Mucosa of gallbladder (tissue), 1 donor: ENCODE measurements at regions not wholly inside any gene's neighbourhood (a gene's known extent, or its start where the extent isn't known, plus 50 kb on each side); places are given as distances from the start of the nearest gene placed in this dataset.
A peak's percentile ranks its signal among the peaks of the same experiment; 100 is the strongest.

Source experiments
- DNase-seq: peaks from one replicate; pipeline ENCODE4 v3.0.0-alpha.2; 2020; ENCODE audit warnings: low spot score
- donor health status: DM: no; HTN: no; CAD: no.

- DNase-seq, result no peak
Measured at GRCh38 chr6:6840831-6841291, 252.3 kb downstream of the LY86 start.

DNA sequence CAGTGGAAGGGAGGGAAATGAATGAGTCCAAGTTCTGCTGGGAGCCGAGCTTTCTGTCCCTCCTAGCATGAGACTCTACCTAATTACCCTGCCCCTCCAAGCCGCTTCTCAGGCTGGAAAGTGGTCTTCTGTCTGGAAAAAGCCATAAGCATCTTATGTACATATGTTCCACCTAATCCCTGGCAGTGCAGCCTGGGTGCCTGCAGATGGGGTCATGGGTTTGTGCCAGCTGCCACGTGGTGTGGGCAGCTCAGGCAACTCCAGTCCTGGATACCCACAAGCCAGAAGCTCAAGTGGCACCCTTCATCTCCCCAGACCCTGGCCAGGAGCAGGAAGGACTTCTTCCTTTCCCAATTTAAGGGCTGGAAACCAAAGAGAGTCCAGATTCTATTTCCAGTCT, 253.1 kb downstream of the LY86 start:
- no peak for DNase-seq

- DNase-seq, result no peak
Measured at GRCh38 chr6:6842291-6842690, 253.8 kb downstream of the LY86 start.

GRCh38 chr6:6843057-6843627, 254.6 kb downstream of the LY86 start:
- DNase-seq, result no peak

DNA sequence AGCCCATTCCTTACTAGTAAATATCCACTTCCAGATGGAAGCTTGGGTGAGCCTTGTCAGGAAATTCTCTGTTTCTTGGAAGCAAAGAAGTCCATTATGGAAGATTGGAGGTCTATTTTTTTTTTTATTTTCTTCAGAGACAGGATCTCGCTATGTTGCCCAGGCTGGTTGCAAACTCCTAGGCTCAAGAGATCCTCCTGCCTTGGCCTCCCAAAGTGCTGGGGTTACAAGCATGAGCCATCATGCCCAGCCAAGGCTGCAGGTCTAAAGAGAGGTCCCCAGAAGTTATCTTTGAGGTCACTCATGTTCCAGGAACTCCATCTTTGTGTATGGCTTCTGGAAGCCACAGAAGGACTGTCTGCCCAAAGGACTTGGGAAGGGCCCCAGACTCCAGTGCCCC, 255.3 kb downstream of the LY86 start:
- no peak for DNase-seq

GRCh38 chr6:6844530-6844929, 256.0 kb downstream of the LY86 start:
- DNase-seq, result no peak

GRCh38 chr6:6845603-6846002, 257.1 kb downstream of the LY86 start:
- DNase-seq, result no peak

DNA sequence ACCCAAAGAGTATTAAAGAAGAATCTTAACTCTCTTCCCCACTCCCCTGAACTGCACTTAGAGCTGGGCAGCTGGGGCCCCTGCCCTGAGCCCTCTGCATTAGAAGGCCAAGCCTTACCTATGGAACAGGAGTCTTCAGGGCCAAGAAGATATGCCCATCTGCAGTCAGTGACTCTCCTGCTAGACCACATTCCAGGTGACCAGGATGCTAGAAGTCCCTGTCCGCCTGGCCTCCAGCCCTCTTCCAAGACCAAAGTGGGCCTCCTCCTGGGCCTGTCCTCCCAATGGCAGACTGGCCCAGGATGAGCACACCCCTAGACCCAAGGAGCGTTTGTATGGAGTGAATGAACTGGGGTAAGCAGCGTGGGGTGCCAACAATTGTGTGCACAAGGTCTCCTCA, 259.1 kb downstream of the LY86 start:
- DNase-seq, result no peak

DNA sequence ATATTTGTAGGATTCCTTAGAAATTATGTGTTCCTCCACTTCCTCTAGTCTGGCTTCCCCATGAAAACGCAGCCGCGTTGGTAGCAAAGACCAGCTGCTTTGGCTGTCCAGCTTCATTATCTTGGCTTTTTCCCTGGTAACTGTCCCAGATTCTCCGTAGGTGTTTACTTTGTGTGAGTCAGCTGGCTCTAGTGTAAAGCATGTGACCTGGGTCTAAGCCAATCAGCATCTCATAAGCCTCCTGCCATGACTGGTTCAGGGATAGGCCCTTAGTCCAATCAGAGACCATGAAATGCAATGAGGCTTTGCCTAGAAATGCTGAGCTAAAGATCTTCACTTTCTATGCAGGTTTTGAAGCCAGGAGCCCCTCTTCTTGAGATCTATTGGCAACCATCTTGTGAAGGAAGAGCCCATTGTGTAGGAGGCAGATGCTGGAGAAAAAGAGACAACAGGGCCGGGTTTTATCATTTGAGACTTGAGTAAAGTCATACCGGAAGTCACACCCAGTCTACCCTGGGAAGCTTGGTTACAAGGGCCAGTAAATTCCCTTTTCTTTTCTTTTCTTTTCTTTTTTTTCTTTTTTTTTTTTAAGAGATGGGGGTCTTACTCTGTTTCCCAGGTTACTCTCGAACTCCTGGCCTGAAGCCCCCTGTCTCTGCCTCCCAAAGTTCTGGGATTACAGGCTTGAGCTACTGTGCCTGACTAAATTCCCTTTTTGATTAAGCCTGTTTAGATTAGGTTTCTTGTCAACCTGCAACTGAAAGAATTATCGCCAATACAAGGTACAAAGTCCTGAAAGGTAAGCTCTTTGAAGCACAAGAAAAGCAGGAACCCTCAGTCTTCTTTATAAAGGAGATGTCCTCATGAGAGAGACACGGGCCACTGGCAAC, 256.5 kb upstream of the RREB1 start:
- peak; percentile 86 for DNase-seq

DNA sequence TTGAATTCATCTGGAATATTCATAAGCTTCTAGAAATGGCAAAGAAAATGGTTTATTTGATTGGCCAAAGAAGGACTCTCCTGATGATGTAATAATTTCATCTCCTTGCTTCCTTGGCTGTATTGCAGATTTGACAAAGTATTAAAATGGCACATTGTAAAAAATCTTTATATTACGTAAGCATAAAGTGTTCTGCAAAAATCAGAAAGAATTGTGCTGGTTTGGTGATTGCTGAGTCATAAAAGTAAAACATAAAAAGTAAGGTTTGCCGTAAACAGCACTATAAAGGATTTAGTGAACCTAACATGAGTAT, 255.9 kb upstream of the RREB1 start:
- no peak for DNase-seq

- peak; percentile 43 for DNase-seq
Measured at GRCh38 chr6:6856538-6857523, 250.9 kb upstream of the RREB1 start.

- no peak for DNase-seq
Measured at GRCh38 chr6:6857528-6857927, 250.2 kb upstream of the RREB1 start.

- no peak for DNase-seq
Measured at GRCh38 chr6:6858533-6858982, 249.2 kb upstream of the RREB1 start.

DNA sequence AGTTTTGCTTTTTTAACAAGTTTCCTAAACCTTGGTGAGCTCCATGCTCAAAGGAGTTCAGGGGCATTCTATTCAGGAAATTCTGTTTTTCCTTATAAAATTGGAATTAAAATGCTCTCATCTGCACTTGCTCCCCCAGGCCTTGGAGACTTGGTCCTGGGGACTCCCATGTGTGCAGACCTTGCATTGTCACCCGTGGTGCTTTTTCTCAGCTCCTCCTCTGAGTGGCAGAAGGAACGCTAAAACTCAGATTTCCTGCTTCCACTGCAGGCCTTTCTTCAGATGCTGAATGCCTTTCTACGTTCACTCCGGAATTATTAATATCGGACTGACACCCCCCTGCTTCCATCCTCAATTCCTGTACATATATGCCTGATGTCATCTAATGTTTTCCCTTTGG, 248.7 kb upstream of the RREB1 start:
- no peak for DNase-seq

DNA sequence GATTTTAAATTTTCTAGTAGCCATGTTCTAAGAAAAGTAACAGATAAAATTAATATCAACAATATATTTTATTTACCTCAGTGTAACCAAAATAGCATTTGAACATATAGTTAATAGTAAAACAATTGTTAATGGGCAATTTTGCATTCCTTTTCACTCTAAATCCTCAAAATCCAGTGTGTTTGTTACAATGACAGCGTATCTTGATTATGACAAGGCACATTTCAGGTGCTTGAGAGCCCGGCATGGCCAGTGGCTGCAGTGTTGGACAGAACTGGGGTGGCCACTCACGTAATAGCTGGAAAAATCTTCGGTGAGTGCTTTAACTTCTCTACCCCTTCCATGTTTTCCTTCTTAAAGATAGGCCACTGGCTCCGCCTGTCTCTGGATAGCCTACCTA, 248.0 kb upstream of the RREB1 start:
- DNase-seq, result no peak

- no peak for DNase-seq
Measured at GRCh38 chr6:6860863-6861262, 246.9 kb upstream of the RREB1 start.

GRCh38 chr6:6861351-6861894, 246.3 kb upstream of the RREB1 start:
- DNase-seq, result no peak

GRCh38 chr6:6861995-6862394, 245.8 kb upstream of the RREB1 start:
- no peak for DNase-seq

DNA sequence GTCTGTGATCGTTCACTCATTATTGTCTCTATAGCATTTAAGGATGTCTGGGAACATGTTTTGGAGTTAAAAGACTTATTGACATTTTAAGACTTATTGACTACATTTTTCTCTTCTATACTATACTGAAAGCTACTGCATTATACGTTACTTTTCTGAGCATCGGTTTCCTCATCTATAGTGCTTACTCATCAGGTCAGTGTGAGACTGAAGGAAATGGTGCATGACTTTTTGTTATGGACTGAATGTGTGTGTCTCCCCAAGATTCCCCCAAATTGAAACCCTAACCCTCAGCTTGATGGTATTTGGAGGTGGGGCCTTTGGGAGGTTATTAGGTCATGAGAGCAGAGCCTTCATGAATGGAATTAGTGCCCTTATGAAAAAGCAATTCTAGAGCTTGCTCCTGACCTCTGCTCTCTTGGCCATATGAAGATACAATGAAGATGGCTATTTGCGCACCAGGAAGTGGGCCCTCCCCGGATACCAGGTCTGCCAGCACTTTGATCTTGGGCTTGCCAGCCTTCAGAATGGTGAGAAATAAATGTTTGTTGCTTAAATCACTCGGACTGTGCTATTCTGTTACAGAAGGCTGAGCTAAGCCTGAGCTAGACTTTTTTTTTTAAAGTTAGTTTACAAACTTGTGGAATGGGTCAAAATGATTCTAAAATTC, 243.7 kb upstream of the RREB1 start:
- no peak for DNase-seq

DNA sequence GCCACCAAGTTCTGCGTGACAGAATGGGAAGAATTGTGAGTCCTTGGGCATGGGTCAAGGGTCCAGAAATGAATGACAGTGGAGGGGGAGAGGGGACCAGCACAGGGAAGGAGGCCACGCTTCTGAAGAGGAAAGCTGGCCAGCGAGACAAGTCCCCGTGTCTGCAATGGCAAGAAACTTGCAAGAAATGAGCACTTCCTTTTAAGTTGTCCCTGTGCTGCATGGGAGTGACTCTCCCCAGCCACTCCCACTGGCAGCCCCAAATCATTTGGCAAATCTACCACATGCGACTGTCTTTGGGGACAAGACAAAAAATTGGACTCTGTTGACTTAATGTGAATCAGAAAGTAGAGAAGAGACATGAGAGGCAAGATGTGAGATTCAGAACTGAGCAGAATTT, 242.2 kb upstream of the RREB1 start:
- DNase-seq, result no peak

GRCh38 chr6:6866656-6867403, 240.9 kb upstream of the RREB1 start:
- DNase-seq, result no peak
